ENCODE measurements at regions not wholly inside any gene's neighbourhood (a gene's known extent, or its start where the extent isn't known, plus 50 kb on each side); places are given as distances from the start of the nearest gene placed in this dataset.

- DNase-seq (ENCODE audit: low read depth, low spot score): no peak
- H3K9me3 ChIP-seq (ENCODE audit: low read depth, low read length): peaks cover 6% of the 10 kb centered on the region; the same call in 1 of the 2 replicates
- H3K9ac ChIP-seq (ENCODE audit: insufficient read length): no peak overlapping the region
- H3K4me3 ChIP-seq: no peak overlapping the region
- TF ChIP-seq EZH2 (IDR thresholded peaks at IDR 0.05) (no peak), POLR2AphosphoS5 (IDR thresholded peaks at IDR 0.05; ENCODE audit: borderline replicate concordance, low read depth, low read length) (no peak)
- no peaks in the 10 kb centered on the region for H3K36me3 ChIP-seq (ENCODE audit: insufficient read depth, low read length)
- H3K27ac ChIP-seq: no peak overlapping the region
These were observed 411.3 kb downstream of the INSC start for GRCh38 chr11:15526032-15526431.

- Histone ChIP-seq H3K9me3 (ENCODE audit: low read depth, low read length) (peaks cover 6% of the 10 kb centered on the region; the same call in 1 of the 2 replicates), H3K9ac (ENCODE audit: insufficient read length) (no peak overlapping the region), H3K36me3 (ENCODE audit: insufficient read depth, low read length) (no peaks in the 10 kb centered on the region), H3K4me3 (no peak overlapping the region), H3K27ac (no peak overlapping the region)
- TF ChIP-seq EZH2 (IDR thresholded peaks at IDR 0.05) (no peak), FOXP2 (optimal IDR thresholded peaks at IDR 0.05; ENCODE audit: control extremely low read depth, extremely low read length, insufficient read depth) (no peak), POLR2AphosphoS5 (IDR thresholded peaks at IDR 0.05; ENCODE audit: borderline replicate concordance, low read depth, low read length) (no peak)
- DNase-seq (ENCODE audit: low read depth, low spot score): no peak
These were observed 412.2 kb downstream of the INSC start for GRCh38 chr11:15526859-15527450.

DNA sequence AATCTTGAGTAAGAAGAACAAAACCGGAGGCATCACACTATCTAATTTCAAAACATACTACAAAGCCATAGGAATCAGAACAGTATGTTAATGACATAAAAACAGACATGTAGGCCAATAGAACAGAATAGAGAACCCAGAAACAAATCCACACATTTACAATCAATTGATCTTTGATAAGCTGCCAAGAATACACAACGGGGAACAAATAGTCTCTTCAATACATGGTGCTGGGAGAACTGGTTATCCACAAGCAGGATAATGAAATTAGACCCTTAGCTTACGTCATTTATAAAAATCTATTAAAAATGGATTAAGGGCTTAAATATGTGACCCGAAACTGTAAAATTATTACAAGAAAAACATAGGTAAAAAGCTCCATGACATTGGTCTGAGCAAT, 417.7 kb downstream of the INSC start:
- DNase-seq (ENCODE audit: low read depth, low spot score): no peak
- TF ChIP-seq POLR2AphosphoS5 (IDR thresholded peaks at IDR 0.05; ENCODE audit: borderline replicate concordance, low read depth, low read length): no peak
- TF ChIP-seq EZH2 (IDR thresholded peaks at IDR 0.05): no peak
- TF ChIP-seq FOXP2 (optimal IDR thresholded peaks at IDR 0.05; ENCODE audit: control extremely low read depth, extremely low read length, insufficient read depth): no peak
- H3K9me3 ChIP-seq (ENCODE audit: low read depth, low read length): no peaks in the 10 kb centered on the region
- no peaks in the 10 kb centered on the region for H3K36me3 ChIP-seq (ENCODE audit: insufficient read depth, low read length)
- H3K4me3 ChIP-seq: no peak overlapping the region
- no peak overlapping the region for H3K27ac ChIP-seq
- H3K9ac ChIP-seq (ENCODE audit: insufficient read length): no peak overlapping the region

- H3K9me3 ChIP-seq (ENCODE audit: low read depth, low read length): no peaks in the 10 kb centered on the region
- no peak for DNase-seq (ENCODE audit: low read depth, low spot score)
- no peaks in the 10 kb centered on the region for H3K36me3 ChIP-seq (ENCODE audit: insufficient read depth, low read length)
- H3K9ac ChIP-seq (ENCODE audit: insufficient read length): no peak overlapping the region
- H3K27ac ChIP-seq: no peak overlapping the region
- no peak overlapping the region for H3K4me3 ChIP-seq
- TF ChIP-seq EZH2 (IDR thresholded peaks at IDR 0.05) (no peak), FOXP2 (optimal IDR thresholded peaks at IDR 0.05; ENCODE audit: control extremely low read depth, extremely low read length, insufficient read depth) (no peak), POLR2AphosphoS5 (IDR thresholded peaks at IDR 0.05; ENCODE audit: borderline replicate concordance, low read depth, low read length) (no peak)
These were observed 419.5 kb downstream of the INSC start for GRCh38 chr11:15534266-15534665.

- H3K4me3 ChIP-seq: no peak overlapping the region
- DNase-seq (ENCODE audit: low read depth, low spot score): no peak
- H3K9ac ChIP-seq (ENCODE audit: insufficient read length): no peak overlapping the region
- no peak overlapping the region for H3K27ac ChIP-seq
- H3K9me3 ChIP-seq (ENCODE audit: low read depth, low read length): no peaks in the 10 kb centered on the region
- TF ChIP-seq FOXP2 (optimal IDR thresholded peaks at IDR 0.05; ENCODE audit: control extremely low read depth, extremely low read length, insufficient read depth) (no peak), EZH2 (IDR thresholded peaks at IDR 0.05) (no peak), POLR2AphosphoS5 (IDR thresholded peaks at IDR 0.05; ENCODE audit: borderline replicate concordance, low read depth, low read length) (no peak)
- H3K36me3 ChIP-seq (ENCODE audit: insufficient read depth, low read length): no peaks in the 10 kb centered on the region
These were observed 420.7 kb downstream of the INSC start for GRCh38 chr11:15535414-15535813.

DNA sequence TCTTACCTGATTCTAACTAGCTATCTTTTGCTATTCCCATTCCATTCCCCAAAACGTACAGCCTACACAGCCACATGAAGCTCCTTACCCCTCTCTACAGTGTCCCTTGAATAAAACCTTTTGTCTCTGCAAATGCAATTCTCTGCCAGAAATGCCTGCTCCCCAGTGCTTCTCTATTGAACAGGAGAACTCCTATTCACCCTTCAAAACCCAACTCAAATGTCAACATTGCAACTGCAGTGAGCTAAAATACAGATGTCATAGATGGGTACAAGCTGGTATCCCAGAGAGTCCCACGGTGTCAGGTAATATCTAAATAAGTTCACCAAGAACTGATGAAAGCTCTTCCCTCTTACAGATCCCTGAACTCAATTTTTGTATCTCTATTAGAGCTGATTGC, 421.7 kb downstream of the INSC start:
- H3K9ac ChIP-seq (ENCODE audit: insufficient read length): no peak overlapping the region

GRCh38 chr11:15539645-15540044, 424.9 kb downstream of the INSC start:
- TF ChIP-seq FOXP2 (optimal IDR thresholded peaks at IDR 0.05; ENCODE audit: control extremely low read depth, extremely low read length, insufficient read depth) (no peak), POLR2AphosphoS5 (IDR thresholded peaks at IDR 0.05; ENCODE audit: borderline replicate concordance, low read depth, low read length) (no peak), EZH2 (IDR thresholded peaks at IDR 0.05) (no peak)
- Histone ChIP-seq H3K9me3 (ENCODE audit: low read depth, low read length) (no peaks in the 10 kb centered on the region), H3K27ac (no peak overlapping the region), H3K36me3 (ENCODE audit: insufficient read depth, low read length) (no peaks in the 10 kb centered on the region), H3K4me3 (no peak overlapping the region), H3K9ac (ENCODE audit: insufficient read length) (no peak overlapping the region)
- DNase-seq (ENCODE audit: low read depth, low spot score): no peak

More for the DNA sequence above, 421.7 kb downstream of the INSC start:
- H3K4me3 ChIP-seq: no peak overlapping the region
- TF ChIP-seq EZH2 (IDR thresholded peaks at IDR 0.05): no peak
- no peak for TF ChIP-seq POLR2AphosphoS5 (IDR thresholded peaks at IDR 0.05; ENCODE audit: borderline replicate concordance, low read depth, low read length)
- no peak for TF ChIP-seq FOXP2 (optimal IDR thresholded peaks at IDR 0.05; ENCODE audit: control extremely low read depth, extremely low read length, insufficient read depth)
- no peak overlapping the region for H3K27ac ChIP-seq
- H3K36me3 ChIP-seq (ENCODE audit: insufficient read depth, low read length): no peaks in the 10 kb centered on the region
- H3K9me3 ChIP-seq (ENCODE audit: low read depth, low read length): no peaks in the 10 kb centered on the region
- DNase-seq (ENCODE audit: low read depth, low spot score): no peak

DNA sequence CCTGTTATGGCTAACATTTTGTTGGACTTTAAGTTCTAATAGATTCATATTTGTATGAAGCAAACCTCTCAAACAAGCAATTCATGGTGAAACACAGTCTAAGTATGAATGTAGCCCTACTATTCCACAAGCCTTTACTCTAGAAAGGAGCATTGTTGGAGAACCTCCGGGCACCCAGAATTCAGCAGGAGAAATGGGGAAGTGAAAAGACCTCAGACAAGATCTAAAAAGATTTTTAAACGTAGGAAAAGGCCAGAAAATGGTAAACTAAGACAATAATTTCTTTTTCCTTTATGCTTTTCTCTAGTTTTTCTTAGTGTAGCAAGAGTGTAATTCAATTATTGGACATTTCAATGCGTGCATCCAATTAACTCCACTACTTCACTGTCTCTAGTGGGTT, 426.4 kb downstream of the INSC start:
- no peaks in the 10 kb centered on the region for H3K9me3 ChIP-seq (ENCODE audit: low read depth, low read length)
- H3K4me3 ChIP-seq: no peak overlapping the region
- no peak overlapping the region for H3K27ac ChIP-seq
- no peak for DNase-seq (ENCODE audit: low read depth, low spot score)
- H3K9ac ChIP-seq (ENCODE audit: insufficient read length): no peak overlapping the region
- no peaks in the 10 kb centered on the region for H3K36me3 ChIP-seq (ENCODE audit: insufficient read depth, low read length)
- no peak for TF ChIP-seq EZH2 (IDR thresholded peaks at IDR 0.05)
- TF ChIP-seq FOXP2 (optimal IDR thresholded peaks at IDR 0.05; ENCODE audit: control extremely low read depth, extremely low read length, insufficient read depth): no peak
- no peak for TF ChIP-seq POLR2AphosphoS5 (IDR thresholded peaks at IDR 0.05; ENCODE audit: borderline replicate concordance, low read depth, low read length)

DNA sequence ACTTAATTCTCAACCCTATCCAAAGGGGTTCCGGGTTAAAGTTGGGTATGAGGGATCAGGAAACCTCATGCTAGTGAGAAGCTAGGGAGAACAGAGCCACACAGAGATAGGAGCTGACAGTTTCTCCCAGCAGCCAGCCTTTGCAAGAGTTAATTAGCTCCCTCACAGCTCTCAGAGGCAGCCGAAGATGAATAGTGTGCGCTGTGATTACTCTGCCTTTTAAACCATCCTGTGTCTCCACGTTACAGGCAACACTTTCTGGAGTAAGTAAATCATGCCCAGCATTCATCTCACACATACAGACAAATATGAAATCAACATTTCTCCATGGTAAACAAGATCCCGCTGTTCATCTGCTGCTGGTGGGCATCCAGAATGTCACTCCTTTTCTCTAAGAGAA, 429.6 kb downstream of the INSC start:
- H3K9ac ChIP-seq (ENCODE audit: insufficient read length): no peak overlapping the region
- no peak for DNase-seq (ENCODE audit: low read depth, low spot score)
- no peak overlapping the region for H3K27ac ChIP-seq
- no peaks in the 10 kb centered on the region for H3K9me3 ChIP-seq (ENCODE audit: low read depth, low read length)
- TF ChIP-seq POLR2AphosphoS5 (IDR thresholded peaks at IDR 0.05; ENCODE audit: borderline replicate concordance, low read depth, low read length) (no peak), FOXP2 (optimal IDR thresholded peaks at IDR 0.05; ENCODE audit: control extremely low read depth, extremely low read length, insufficient read depth) (no peak), EZH2 (IDR thresholded peaks at IDR 0.05) (no peak)
- no peak overlapping the region for H3K4me3 ChIP-seq
- H3K36me3 ChIP-seq (ENCODE audit: insufficient read depth, low read length): no peaks in the 10 kb centered on the region

All from SK-N-MC (cell line).